Liver (tissue), 7 donors: ENCODE measurements at regions not wholly inside any gene's neighbourhood (a gene's known extent, or its start where the extent isn't known, plus 50 kb on each side); places are given as distances from the start of the nearest gene placed in this dataset.

ENCODE experiments used
- DNase-seq: peaks from one replicate; pipeline ENCODE4 v3.0.0-alpha.2; 2017; ENCODE audit warnings: low spot score
- H3K27ac ChIP-seq, 2 donors: one replicate each; pipeline ENCODE4 v1.7.0; 2013; ENCODE audit warnings: inconsistent platforms in 2 of 2, low read length in 2 of 2, control low read depth in 1 of 2, low read depth in 1 of 2, mild to moderate bottlenecking in 1 of 2
- H3K27me3 ChIP-seq, 4 donors: one replicate each; pipeline versions ENCODE4 v1.6.1 to v1.7.0; 2013; ENCODE audit warnings: low read length in 3 of 4, inconsistent platforms in 1 of 4, mild to moderate bottlenecking in 1 of 4, moderate library complexity in 1 of 4; ENCODE audit not compliant: control insufficient read depth in 4 of 4, insufficient read depth in 4 of 4
- H3K36me3 ChIP-seq, 4 donors: one replicate each; pipeline versions ENCODE4 v1.6.1 to v1.7.0; 2013; ENCODE audit warnings: low read length in 3 of 4, mild to moderate bottlenecking in 3 of 4, low read depth in 1 of 4, moderate library complexity in 1 of 4; ENCODE audit not compliant: control insufficient read depth in 4 of 4, insufficient read depth in 3 of 4
- H3K4me1 ChIP-seq, 4 donors: one replicate each; pipeline versions ENCODE4 v1.6.1 to v1.7.0; 2013; ENCODE audit warnings: low read length in 3 of 4, mild to moderate bottlenecking in 3 of 4, moderate library complexity in 1 of 4; ENCODE audit not compliant: control insufficient read depth in 4 of 4, insufficient read depth in 4 of 4
- H3K4me3 ChIP-seq, 3 donors: one replicate each; pipeline versions ENCODE4 v1.6.1 to v1.7.0; 2013; ENCODE audit warnings: low read length in 3 of 3, control low read depth in 1 of 3, low read depth in 1 of 3, mild to moderate bottlenecking in 1 of 3
- H3K9ac ChIP-seq, 2 donors: one replicate each; pipeline ENCODE4 v1.7.0; 2013; ENCODE audit warnings: low read length in 2 of 2, mild to moderate bottlenecking in 2 of 2, moderate library complexity in 2 of 2, control low read depth in 1 of 2, low read depth in 1 of 2
- H3K9me3 ChIP-seq, 4 donors: one replicate each; pipeline versions ENCODE4 v1.6.1 to v1.7.0; 2013; ENCODE audit warnings: low read length in 3 of 4; ENCODE audit not compliant: control insufficient read depth in 4 of 4
- EGR1 ChIP-seq, 2 donors: IDR thresholded peaks; 2 replicates each; pipeline ENCODE4 v1.6.1; 2016 to 2018; ENCODE audit warnings: antibody characterized with exemption in 2 of 2, low read depth in 2 of 2
- FOXA1 ChIP-seq: IDR thresholded peaks from 2 replicates; pipeline ENCODE4 v1.6.1; 2016; ENCODE audit warnings: antibody characterized with exemption
- GABPA ChIP-seq, 2 donors: IDR thresholded peaks in 1 of 2; conservative IDR thresholded peaks in 1 of 2; 2 replicates each; pipeline ENCODE4 v1.6.1; 2016; ENCODE audit warnings: antibody characterized with exemption in 2 of 2, mild to moderate bottlenecking in 1 of 2, moderate library complexity in 1 of 2
- HNF4A ChIP-seq, 2 donors: conservative IDR thresholded peaks; 2 replicates each; pipeline ENCODE4 v1.6.1; 2016; ENCODE audit warnings: antibody characterized with exemption in 2 of 2, mild to moderate bottlenecking in 2 of 2
- HNF4G ChIP-seq: IDR thresholded peaks from 2 replicates; pipeline ENCODE4 v1.6.1; 2016; ENCODE audit warnings: antibody characterized with exemption
- JUND ChIP-seq, 2 donors: IDR thresholded peaks; 2 replicates each; pipeline ENCODE4 v1.6.1; 2016; ENCODE audit warnings: antibody characterized with exemption in 2 of 2
- NR2F2 ChIP-seq: IDR thresholded peaks from 2 replicates; pipeline ENCODE4 v1.6.1; 2016; ENCODE audit warnings: antibody characterized with exemption
- RAD21 ChIP-seq, 2 donors: IDR thresholded peaks; 2 replicates each; pipeline ENCODE4 v1.6.1; 2016; ENCODE audit warnings: antibody characterized with exemption in 2 of 2, mild to moderate bottlenecking in 2 of 2
- RXRA ChIP-seq, 2 donors: IDR thresholded peaks; 2 replicates each; pipeline ENCODE4 v1.6.1; 2017 to 2018; ENCODE audit warnings: antibody characterized with exemption in 2 of 2, mild to moderate bottlenecking in 1 of 2
- SP1 ChIP-seq: IDR thresholded peaks from 2 replicates; pipeline ENCODE4 v1.6.1; 2018; ENCODE audit warnings: antibody characterized with exemption, mild to moderate bottlenecking
- YY1 ChIP-seq: IDR thresholded peaks from 2 replicates; pipeline ENCODE4 v1.6.1; 2016; ENCODE audit warnings: antibody characterized with exemption, mild to moderate bottlenecking
- WGBS: extraction: QIAGEN DNeasy Blood & Tissue Kit; methylation state at CpG from one replicate; pipeline ENCODE4 v1.1.7; 2013; 5-methylcytosine and 5-hydroxymethylcytosine counted together
- TF ChIP-seq, protein P1 (sequence below): IDR thresholded peaks from 2 replicates; pipeline ENCODE4 v1.6.1; 2016; ENCODE audit warnings: antibody characterized with exemption
- TF ChIP-seq, protein P2 (sequence below): IDR thresholded peaks from 2 replicates; pipeline ENCODE4 v1.6.1; 2016; ENCODE audit warnings: antibody characterized with exemption
- TF ChIP-seq, protein P3 (sequence below): IDR thresholded peaks from 2 replicates; pipeline ENCODE4 v1.6.1; 2016; ENCODE audit warnings: antibody characterized with exemption
- TF ChIP-seq, protein P4 (sequence below): IDR thresholded peaks from 2 replicates; pipeline ENCODE4 v1.6.1; 2016; ENCODE audit warnings: antibody characterized with exemption, mild to moderate bottlenecking
- donor health status: healthy.
- donor health status: healthy.
- donor health status: healthy.
- donor health status: healthy.

DNA sequence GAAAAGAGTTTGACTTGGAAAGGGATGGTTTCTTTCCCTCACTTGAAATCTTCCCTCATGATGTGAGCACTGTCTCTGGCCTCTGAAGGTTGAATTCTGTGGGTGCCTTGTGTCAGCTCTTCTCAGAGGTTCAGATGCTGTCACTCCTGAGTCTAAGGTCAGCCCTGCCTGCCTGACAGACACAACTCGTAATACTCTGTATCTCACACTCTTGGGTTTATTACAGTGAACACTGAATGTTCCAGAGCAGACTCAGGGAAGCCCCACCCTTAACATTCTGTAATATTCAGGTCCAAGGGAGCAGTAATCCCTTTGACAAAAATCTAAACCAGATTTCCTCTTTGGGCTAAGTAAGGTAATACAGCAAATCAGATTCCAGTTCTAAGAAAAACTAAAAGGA lies 837.8 kb downstream of the QKI start (continued):
- TF ChIP-seq, protein P1, sequence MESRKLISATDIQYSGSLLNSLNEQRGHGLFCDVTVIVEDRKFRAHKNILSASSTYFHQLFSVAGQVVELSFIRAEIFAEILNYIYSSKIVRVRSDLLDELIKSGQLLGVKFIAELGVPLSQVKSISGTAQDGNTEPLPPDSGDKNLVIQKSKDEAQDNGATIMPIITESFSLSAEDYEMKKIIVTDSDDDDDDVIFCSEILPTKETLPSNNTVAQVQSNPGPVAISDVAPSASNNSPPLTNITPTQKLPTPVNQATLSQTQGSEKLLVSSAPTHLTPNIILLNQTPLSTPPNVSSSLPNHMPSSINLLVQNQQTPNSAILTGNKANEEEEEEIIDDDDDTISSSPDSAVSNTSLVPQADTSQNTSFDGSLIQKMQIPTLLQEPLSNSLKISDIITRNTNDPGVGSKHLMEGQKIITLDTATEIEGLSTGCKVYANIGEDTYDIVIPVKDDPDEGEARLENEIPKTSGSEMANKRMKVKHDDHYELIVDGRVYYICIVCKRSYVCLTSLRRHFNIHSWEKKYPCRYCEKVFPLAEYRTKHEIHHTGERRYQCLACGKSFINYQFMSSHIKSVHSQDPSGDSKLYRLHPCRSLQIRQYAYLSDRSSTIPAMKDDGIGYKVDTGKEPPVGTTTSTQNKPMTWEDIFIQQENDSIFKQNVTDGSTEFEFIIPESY, result no peak
- TF ChIP-seq HNF4A (conservative IDR thresholded peaks at IDR 0.05) (no peak), HNF4G (no peak), SP1 (no peak), EGR1 (IDR thresholded peaks at IDR 0.05; ENCODE audit: low read depth in 2 of 2) (no peak)

DNA sequence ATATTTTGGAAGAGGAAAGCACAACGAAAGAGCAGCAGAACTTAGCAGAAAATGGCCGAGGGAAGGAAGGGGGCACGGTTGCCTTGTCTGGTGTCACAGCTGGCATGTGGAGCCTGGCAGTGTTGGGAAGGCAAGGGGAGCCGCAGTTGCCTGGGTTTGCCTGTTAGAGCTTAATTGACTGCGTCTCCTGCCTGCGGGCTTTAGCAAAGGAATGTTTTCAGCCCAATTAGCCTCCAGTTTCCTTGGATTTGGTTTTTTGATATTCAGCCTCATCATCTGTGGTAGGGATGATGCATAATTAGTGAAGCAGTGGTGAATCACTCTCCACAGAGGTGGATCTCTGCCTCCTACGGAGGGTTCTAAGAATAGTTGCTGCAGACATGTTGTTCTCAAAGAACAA lies 832.6 kb downstream of the QKI start:
- DNase-seq, result no peak
- Histone ChIP-seq H3K4me1 (no peaks in the 10 kb centered on the region), H3K9me3 (no peaks in the 10 kb centered on the region), H3K36me3 (no peaks in the 10 kb centered on the region), H3K27me3 (peaks cover 0 to 5% (median 0%) of the 10 kb centered on the region in 4 donors), H3K9ac (no peak overlapping the region), H3K4me3 (no peak overlapping the region), H3K27ac (no peak overlapping the region)
- 74% methylated on average over 7 of the region's 7 CpGs for WGBS
- TF ChIP-seq JUND (IDR thresholded peaks at IDR 0.05), result no peak
- no peak for TF ChIP-seq EGR1 (IDR thresholded peaks at IDR 0.05; ENCODE audit: low read depth in 2 of 2)
- TF ChIP-seq SP1, result no peak

DNA sequence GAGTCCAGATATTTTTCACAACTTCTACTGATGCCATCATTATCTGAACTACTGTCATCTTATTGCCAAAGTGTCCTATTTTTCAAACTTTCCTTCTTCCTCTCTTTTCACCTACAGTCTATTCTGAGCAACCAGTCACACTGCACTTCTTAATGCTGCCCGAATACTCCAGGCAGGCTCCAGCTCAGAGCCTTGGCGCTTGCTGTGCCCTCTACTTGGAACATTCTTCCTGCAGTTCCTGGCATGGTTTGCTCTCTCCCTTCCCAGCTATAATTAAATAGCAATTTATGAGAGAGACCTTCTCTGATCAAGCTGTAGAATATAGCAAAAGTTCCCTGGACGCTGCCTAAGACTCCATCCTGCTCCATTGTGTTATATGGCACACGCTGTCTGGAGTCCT lies 831.6 kb downstream of the QKI start:
- H3K36me3 ChIP-seq, result no peaks in the 10 kb centered on the region
- no peak for DNase-seq
- 69% methylated on average over 4 of the region's 4 CpGs for WGBS
- no peak overlapping the region for H3K9ac ChIP-seq
- H3K4me3 ChIP-seq, result no peak overlapping the region
- no peak overlapping the region for H3K27ac ChIP-seq
- no peak for TF ChIP-seq HNF4G
- H3K27me3 ChIP-seq, result peaks cover 0 to 5% (median 0%) of the 10 kb centered on the region in 4 donors
- no peaks in the 10 kb centered on the region for H3K9me3 ChIP-seq
- no peaks in the 10 kb centered on the region for H3K4me1 ChIP-seq

DNA sequence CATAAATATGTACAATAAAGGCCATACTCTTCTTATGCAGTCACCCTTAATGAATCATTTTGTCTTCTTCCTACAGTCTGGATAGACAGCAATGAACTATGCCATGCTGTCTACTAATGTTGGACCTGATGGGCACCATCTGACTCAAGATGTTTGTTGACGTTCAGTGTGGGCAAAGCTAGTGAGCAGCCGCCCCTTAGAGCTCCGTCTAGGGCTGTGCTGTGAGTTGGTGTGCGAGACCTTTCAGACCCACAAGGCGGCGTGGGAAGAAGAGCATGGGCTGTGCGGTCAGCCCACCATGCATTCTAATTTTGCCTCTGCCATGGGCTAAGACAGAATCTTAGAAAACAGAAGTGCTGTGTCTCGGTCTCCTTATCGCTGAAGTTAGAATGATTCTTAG lies 829.4 kb downstream of the QKI start:
- H3K9me3 ChIP-seq, result no peaks in the 10 kb centered on the region
- H3K36me3 ChIP-seq, result no peaks in the 10 kb centered on the region
- H3K9ac ChIP-seq, result no peak overlapping the region
- 89% methylated on average over 9 of the region's 9 CpGs for WGBS
- no peak overlapping the region for H3K27ac ChIP-seq
- TF ChIP-seq RAD21 (IDR thresholded peaks at IDR 0.05), result no peak
- peaks cover 0 to 4% (median 0%) of the 10 kb centered on the region in 4 donors for H3K27me3 ChIP-seq
- DNase-seq, result no peak
- H3K4me3 ChIP-seq, result no peak overlapping the region
- H3K4me1 ChIP-seq, result no peaks in the 10 kb centered on the region

DNA sequence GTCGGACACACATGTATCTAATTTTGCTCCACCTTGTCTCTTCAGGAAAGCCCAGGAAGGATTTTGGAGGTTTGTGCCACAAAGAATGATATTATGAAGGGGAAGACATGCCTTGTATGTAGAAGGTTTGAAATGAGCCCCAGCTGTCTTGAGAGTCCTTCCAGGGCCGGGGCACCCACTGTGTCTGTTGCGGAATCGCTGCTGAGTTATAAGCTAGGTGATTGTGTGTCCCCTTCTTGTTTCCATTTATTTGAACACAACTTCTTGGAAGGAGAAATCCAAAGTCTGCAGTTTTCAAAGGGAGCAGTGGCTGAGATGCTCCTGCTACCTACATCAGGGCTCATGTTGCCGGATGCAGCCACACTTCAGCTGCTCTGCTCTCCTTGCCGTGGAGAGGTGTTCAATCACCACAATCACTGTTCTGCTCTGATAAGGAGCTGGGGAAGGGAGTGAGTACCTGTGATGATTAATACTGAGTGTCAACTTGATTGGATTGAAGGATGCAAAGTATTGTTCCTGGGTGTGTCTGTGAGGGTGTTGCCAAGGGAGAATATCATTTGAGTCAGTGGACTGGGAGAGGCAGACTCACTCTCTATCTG lies 828.6 kb downstream of the QKI start:
- Histone ChIP-seq H3K9ac (no peak overlapping the region), H3K27ac (no peak overlapping the region), H3K9me3 (no peaks in the 10 kb centered on the region), H3K4me1 (no peaks in the 10 kb centered on the region), H3K36me3 (no peaks in the 10 kb centered on the region), H3K4me3 (no peak overlapping the region), H3K27me3 (no peaks in the 10 kb centered on the region)
- DNase-seq, result no peak
- WGBS, result 60% methylated on average over 6 of the region's 6 CpGs
- TF ChIP-seq, protein P2, sequence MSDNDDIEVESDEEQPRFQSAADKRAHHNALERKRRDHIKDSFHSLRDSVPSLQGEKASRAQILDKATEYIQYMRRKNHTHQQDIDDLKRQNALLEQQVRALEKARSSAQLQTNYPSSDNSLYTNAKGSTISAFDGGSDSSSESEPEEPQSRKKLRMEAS, result no peak
- TF ChIP-seq, protein P3, sequence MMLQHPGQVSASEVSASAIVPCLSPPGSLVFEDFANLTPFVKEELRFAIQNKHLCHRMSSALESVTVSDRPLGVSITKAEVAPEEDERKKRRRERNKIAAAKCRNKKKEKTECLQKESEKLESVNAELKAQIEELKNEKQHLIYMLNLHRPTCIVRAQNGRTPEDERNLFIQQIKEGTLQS, result no peak
- TF ChIP-seq, protein P4, sequence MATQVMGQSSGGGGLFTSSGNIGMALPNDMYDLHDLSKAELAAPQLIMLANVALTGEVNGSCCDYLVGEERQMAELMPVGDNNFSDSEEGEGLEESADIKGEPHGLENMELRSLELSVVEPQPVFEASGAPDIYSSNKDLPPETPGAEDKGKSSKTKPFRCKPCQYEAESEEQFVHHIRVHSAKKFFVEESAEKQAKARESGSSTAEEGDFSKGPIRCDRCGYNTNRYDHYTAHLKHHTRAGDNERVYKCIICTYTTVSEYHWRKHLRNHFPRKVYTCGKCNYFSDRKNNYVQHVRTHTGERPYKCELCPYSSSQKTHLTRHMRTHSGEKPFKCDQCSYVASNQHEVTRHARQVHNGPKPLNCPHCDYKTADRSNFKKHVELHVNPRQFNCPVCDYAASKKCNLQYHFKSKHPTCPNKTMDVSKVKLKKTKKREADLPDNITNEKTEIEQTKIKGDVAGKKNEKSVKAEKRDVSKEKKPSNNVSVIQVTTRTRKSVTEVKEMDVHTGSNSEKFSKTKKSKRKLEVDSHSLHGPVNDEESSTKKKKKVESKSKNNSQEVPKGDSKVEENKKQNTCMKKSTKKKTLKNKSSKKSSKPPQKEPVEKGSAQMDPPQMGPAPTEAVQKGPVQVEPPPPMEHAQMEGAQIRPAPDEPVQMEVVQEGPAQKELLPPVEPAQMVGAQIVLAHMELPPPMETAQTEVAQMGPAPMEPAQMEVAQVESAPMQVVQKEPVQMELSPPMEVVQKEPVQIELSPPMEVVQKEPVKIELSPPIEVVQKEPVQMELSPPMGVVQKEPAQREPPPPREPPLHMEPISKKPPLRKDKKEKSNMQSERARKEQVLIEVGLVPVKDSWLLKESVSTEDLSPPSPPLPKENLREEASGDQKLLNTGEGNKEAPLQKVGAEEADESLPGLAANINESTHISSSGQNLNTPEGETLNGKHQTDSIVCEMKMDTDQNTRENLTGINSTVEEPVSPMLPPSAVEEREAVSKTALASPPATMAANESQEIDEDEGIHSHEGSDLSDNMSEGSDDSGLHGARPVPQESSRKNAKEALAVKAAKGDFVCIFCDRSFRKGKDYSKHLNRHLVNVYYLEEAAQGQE, result no peak
- TF ChIP-seq NR2F2 (no peak), SP1 (no peak), EGR1 (IDR thresholded peaks at IDR 0.05; ENCODE audit: low read depth in 2 of 2) (no peak), RXRA (IDR thresholded peaks at IDR 0.05) (no peak), YY1 (no peak), JUND (IDR thresholded peaks at IDR 0.05) (no peak), GABPA (IDR thresholded peaks at IDR 0.05 in 1 of 2, conservative IDR thresholded peaks at IDR 0.05 in 1 of 2) (no peak), RAD21 (IDR thresholded peaks at IDR 0.05) (no peak), FOXA1 (no peak), HNF4A (conservative IDR thresholded peaks at IDR 0.05) (no peak)
